GM18519 (cell line): ENCODE measurements at regions not wholly inside any gene's neighbourhood (a gene's known extent, or its start where the extent isn't known, plus 50 kb on each side); places are given as distances from the start of the nearest gene placed in this dataset.

Experiments used
- ATAC-seq: cut with Tn5 transposase; IDR thresholded peaks from one replicate; pipeline ENCODE4 v1.9.1; 2021; ENCODE audit warnings: mild to moderate bottlenecking, moderate library complexity; ENCODE audit not compliant: unreplicated experiment, low FRiP score

DNA sequence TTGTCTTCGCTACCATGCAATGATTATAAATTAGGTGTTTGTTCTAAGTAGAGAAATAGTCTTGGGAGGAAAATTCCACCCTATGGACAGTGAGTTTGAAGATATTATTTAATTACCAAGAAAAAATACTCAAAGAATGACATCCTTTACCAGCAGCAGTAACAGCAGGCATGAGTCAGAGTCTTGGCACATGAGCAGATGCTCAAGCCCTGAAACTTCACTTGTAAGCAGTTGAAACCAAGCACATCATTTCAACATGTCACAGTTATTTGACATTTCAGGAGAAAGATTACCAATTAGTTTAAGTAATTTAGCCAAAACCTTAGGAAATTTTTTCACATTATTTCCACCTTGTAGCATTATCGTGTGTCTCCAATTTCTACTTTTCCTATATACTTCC, 99.2 kb downstream of the C12orf50 start:
- ATAC-seq, result no peak

GRCh38 chr12:87929346-87929745, 99.9 kb downstream of the C12orf50 start:
- ATAC-seq, result no peak

DNA sequence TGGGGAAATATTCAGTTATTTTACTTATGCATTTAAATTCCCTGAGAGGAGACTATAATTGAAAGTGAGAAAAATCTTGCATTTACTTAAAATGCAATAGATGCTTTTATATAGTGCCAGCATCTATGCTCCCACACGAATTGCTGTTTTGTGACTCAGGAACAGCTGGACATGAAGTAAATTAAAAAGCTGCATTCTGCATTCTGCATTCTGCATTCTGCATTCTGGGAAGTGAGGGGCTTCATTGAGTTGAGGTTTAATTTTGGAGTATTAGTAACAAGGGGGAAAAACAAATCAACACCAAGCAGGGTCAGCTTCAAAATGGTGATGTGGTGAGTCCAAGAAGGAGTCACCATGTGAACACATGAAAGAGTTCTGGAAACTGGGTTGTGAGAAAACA, 101.2 kb downstream of the C12orf50 start:
- ATAC-seq, result no peak

- ATAC-seq, result no peak
Measured at GRCh38 chr12:87925021-87925420, 104.2 kb downstream of the C12orf50 start.

- no peak for ATAC-seq
Measured at GRCh38 chr12:87924149-87924548, 105.1 kb downstream of the C12orf50 start.

DNA sequence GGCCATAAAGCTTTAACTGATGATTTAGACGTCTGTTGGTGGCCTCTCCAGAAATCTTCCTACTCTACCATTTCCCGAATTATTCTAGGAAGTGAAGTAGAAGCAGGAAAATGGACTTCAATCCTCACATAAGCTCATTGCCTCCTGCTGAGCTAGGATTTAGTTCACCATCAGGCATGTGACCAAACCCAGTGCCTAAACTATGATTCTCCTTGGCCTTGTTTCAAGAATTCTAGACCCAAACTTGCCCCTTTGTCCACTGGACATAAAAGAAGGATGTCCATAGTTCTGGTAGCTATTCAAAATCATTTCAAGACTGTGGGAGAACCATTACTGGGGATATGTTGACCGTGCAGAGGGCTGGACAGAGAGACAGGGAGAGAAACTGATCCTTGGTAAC, 105.8 kb downstream of the C12orf50 start:
- ATAC-seq, result no peak

DNA sequence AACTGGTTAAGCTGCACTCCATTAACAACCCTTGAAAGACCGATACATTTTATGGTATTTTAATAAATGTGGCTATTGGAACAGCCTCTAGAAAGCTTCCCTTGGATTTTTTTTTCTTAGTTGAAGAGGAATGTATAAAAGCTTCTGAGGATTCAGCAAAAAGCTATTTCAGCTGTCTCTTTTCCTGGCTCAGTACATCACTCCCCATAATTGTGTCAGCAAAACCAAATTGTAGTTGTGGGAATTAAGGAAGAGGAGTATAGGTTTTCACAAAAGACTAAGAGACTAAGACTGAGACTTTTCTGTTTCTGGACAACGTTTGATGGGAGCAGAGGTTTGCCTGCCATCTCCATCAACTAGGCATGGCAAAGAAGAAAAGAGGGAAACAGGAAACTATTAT, 106.5 kb downstream of the C12orf50 start:
- no peak for ATAC-seq

DNA sequence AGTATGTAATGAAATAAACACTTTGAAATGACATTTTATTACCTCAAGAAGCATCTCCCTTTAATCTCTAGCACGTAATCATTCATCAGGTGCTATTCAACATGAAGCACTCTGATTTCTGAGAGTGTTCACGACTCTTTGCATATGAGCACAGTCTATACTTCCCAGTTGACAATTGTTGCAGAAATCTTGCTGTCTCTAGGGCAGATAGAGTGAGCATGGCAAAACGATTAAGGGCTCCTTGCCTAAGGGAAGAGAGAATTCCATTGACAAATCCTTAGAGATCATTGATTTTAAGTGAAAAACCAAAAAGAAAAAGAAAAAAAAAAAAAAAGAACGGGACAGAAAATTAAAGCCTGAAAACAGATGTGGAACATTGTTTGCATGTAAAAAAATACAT, 107.6 kb downstream of the C12orf50 start:
- ATAC-seq, result no peak

DNA sequence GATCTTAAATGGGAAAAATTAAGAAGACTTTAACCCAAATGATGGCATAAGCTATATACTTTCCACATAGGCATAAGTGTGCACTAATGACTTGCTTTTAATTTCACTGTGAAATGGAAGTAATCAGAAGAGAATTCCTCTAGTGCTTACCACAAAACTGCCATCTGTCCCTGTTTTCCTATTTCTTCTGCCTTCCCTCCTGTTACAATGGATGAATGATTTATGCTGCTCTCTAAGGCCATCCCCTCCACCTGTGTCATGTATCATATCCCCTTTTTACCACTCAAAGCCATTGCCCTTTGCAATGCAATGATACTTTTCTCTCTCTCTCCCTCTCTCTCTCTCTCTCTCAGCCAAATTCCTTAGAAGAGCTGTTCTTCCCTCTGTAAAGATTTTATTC, 109.1 kb downstream of the C12orf50 start:
- ATAC-seq, result no peak

DNA sequence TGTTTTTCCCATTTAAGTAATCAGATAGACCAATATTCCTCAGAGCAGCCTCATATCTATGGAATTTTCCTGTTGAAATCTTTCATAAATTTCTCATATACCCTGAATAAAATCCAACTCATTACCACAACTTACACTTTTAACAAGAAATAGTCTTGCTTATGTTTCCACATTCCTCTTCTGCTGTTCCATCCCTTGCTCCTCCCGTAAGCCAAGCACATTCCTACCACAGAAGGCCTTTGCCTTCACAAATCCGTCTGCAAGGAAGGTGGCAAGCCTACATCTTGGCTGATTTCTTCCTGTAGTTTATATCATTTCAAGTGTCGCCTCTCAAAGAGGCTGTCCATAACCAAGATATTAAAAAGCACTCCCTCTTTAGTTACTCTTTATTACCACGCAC, 127.7 kb downstream of the C12orf50 start:
- ATAC-seq, result no peak

GRCh38 chr12:87897662-87898061, 131.5 kb downstream of the C12orf50 start:
- no peak for ATAC-seq

GRCh38 chr12:87883806-87884205, 145.4 kb downstream of the C12orf50 start:
- no peak for ATAC-seq

- ATAC-seq, result no peak
Measured at GRCh38 chr12:87879141-87879540, 150.1 kb downstream of the C12orf50 start.

GRCh38 chr12:87870493-87871460, 158.4 kb downstream of the C12orf50 start:
- no peak for ATAC-seq

DNA sequence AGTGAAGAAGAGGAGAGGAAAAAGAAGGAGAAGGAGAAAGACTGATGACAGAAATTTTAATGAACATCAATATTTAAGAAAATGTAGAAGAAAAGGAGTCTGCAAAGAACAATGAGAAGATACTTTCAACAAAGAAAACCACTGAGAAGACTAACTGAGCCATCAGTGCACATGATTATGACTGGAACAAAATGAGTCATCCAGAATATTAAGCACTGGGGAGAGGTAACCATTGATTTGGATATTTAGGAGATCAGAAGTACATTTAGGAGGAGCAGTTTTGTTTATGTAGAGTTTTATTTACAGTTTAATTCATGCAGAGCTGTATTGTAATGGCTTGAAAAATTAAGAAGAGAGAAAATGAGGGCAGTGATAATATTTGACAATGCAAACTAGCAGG, 159.1 kb downstream of the C12orf50 start:
- ATAC-seq, result no peak

DNA sequence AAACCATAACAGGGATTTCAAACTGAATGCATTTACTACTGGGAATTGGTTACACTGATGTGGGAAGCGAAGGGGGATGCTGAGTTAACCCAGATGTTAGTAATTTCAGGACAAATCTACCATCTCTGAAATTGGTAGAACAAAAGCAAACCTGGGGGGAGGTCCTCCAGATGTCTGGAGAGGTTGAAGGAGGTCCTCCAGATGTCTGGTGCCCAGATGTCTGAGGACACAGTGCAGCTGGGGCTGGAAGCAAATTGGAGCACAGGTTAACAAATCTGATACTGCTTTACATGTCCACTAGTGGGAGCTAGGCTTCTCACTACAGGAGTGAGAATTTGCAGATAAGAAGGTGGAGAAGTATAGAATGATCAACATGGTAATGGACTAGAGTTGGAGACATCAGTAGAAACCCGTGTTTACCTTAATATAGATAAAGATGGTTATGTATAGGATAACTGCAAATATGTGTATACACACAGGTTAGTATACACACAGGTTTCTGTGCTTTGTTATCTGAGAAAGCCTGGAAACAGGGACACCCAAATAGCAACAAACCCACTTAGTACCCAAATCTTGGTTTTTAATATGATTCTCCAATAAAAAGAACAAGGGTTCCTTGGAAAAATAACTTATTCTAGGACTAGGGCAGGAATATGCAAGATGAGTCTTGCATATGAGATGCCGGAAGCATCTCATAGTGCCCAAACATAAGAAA, 162.5 kb downstream of the C12orf50 start:
- peak; percentile 47 for ATAC-seq

DNA sequence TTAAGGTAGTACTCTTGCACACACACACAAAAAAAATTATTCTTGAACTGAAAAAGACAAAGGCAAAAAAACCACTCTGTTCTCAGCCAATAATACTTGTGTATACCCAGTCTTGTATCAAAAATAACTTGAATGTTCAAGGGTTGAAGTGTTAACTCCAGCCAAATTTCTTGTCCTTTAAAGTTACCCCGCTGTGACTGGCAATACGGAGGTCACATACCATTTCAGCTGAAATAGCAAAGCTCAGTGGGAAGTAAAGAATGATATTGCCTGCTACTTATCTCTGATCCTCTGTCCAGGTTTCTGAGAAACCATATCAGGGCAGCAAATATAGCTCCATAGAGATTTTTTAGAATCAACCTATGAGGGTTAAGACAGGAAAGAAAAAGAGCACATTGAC, 167.4 kb downstream of the C12orf50 start:
- no peak for ATAC-seq

GRCh38 chr12:87853448-87854003, 175.7 kb downstream of the C12orf50 start:
- no peak for ATAC-seq

DNA sequence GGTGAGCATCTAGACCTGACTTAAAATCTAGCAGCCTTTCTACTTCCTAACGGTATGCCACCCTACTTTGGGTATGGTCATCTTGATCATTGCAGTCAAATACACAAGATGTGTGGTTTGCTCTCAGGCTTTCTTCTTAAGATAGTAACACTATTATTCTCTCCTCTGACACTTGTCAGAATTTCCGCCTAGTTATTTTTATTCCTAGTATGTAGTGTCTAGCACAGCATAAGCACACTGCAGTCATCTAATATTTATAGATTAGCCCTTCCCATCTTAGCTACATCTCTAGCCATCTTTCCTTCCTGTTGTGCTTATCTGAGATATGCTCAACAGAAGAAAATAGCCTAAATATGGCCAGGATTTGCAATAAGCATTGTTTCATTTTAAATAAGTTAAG, 180.1 kb downstream of the C12orf50 start:
- no peak for ATAC-seq

DNA sequence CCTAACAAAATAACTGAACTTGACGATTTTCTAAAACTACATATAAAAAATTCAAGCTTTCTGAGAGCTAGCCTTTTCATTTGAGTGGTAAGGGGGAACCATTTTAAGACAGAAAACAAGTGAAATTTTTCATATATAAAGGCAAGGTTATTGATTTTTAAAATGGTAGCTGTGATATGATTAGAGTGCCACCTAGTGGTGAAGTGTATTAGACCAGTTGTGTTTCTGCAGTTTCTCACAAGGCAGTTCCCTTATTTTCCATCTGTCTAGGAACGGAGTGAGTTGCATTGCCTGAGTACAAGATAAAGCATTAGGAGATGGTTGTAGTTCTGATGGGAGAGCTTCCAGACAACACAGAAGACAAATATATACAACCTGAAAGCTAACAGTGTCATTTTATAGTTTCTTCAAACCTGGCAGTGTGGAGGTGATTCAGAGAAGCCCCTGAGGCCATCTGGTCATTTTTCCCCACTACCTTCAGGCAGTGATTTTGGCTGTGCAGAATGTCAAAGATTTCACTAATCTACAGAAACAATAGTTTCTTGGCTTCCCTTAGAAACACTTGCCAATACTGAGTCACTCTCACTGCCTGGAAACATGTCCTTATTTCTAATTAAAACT, 180.8 kb downstream of the C12orf50 start:
- ATAC-seq, result peak; percentile 74

DNA sequence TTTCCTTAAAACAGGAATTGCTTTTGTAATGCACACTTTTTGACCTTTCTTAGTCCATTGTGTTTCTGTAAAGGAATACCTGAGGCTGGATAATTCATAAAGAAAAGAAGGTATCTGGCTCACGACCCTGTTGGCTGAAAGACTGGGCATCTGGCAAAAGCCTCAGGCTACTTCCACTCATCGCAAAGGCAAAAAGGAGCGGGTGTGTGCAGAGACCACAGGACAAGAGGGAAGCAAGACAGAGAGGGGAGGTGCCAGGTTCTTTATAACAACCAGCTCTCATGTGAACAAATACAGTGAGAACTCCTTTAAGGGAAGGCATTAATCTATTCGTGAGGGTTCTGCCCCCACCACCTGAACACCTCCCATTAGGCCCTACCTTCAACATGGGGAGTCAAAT, 182.1 kb downstream of the C12orf50 start:
- ATAC-seq, result no peak
